Activated T-cell treated with anti-CD3 and anti-CD28 coated beads for 48 hours (primary cell): ENCODE measurements at regions not wholly inside any gene's neighbourhood (a gene's known extent, or its start where the extent isn't known, plus 50 kb on each side); places are given as distances from the start of the nearest gene placed in this dataset.
"Not testable (repeated sequence)": the region's sequence is repeated elsewhere in the genome, so short reads cannot be mapped to it uniquely, and the experiment has no call there.

Experiments
- DNase-seq: peaks from one replicate; pipeline ENCODE4 v3.0.0-alpha.2; 2020; ENCODE audit warnings: low read depth

DNA sequence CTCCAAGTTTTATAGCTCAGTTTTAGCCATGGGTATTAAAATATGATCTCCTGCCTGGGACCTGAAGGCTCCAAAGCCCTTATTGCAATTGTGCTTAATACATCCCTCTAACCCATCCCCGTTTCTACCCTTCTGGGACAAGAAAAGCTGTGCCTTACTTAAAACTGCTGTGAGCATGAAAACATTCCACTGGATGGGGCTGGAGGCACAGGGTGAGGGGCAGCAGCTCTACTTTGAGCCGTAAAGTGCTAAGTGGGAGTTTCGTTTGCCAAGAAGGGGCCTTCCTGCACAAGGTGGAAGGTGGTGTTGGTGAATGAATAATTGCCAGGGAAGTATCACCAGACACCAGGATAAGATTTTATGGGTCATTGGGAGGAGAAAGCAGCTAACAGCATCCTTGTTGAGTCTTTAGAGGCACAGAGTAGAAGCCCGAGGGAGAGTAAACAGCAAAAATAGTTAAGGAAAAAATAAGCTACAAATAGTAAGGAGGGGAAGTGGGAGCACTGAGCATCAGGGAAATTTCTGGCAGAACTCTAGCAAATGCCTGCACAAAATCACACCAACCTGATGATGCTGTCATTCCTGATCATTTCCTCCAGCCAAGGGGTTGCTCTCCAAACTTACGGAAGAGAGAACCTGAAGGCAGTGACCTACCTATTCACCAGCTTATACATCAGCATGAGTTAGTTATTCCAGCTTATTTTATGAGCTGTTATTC is 218.4 kb downstream of the MREG start:
- no peak for DNase-seq

DNA sequence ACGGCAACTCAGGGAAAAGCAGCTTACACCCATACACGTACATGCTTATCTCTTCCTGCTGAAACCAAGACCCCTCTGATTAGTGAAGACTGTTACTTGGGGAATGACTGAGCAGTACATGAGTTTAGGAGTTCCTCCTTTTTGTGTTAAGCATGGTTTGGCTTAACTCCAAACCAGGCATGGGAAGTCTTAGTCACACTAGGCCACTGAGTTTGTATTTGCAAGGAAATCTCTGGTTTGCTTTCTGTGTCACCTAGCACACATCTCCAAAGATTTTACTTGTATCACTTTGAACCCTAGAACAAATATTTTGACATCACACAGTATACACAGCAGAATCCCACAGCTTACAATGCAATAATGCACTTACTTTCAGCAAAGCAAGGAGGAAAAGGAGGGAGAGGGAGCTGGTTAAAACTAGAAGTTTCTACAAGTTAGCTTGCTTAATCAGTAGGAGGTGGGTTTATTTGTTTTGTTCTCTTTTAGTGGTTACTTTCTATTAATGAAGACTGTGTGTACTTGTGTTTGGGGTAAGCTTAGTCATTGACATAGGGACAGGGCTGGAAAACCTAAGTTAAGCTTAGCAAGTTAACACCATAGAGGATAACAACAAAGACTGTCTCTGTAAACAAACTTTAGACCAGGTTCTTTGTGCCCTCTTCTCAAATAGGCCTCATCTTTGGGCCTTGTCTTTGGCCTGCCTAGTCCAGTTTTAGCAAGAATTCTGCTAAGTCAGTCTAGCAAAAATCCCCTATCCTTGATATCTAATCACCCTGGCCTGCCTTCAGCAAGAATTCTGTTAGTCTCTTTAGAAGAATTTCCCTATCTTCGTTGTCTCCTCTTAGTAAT is 219.4 kb downstream of the MREG start:
- DNase-seq: peak; percentile 36

- no peak for DNase-seq
Observed at GRCh38 chr2:215791481-215791937, 221.8 kb downstream of the MREG start.

- DNase-seq: no peak
Observed at GRCh38 chr2:215790523-215791421, 222.6 kb downstream of the MREG start.

DNA sequence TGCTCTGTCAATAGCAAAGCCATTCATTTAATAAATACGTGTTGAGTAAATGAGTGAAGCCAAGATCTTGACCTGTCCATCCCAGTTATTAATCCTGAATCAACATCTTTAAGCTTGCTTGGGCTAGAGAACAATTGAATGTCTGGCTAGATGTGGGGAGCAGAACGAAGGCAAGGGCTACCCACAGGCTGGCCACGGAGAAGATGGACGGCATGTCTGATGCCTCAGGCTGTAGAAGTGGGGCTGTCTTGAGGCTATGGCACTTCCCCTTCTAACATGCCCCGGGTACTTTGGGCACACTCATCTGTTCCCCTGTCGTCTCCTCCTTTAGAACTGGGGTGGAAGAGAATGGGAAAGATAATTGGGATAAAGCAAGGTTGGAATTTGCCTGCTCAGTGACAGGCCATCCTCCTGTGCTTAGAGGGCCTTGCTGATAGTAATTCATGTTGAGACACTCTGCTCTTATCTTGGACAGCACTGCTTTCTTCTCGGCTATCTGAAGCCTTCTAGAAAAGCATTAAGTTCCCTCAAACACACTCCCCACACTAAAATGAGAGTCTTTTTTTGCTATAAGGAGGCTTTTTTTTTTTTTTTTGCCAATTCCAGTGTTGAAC is 225.7 kb downstream of the MREG start:
- no peak for DNase-seq

GRCh38 chr2:215787025-215787424 is 226.3 kb downstream of the MREG start:
- DNase-seq: no peak

DNA sequence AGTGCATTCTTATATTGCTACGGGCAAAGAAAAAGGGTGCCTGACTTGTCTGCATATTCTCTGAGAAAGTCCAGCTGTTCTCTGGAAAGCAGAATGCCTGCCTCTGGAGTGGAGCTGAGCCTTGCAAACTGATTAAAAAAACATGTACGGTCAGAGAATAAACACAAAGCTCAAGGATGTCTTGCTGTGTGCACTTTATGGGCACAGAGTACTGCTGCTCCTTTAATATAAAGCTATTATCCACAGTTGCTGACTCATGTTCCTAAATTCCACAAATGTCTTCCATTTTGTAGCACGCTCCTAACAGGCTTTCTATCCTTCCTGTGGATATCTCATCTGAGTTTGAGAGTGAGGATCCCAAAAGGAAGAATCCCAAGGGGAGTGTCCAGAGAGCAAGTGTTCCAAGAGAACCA is 229.0 kb downstream of the MREG start:
- DNase-seq: no peak

GRCh38 chr2:215783640-215784039 is 229.7 kb downstream of the MREG start:
- DNase-seq: not testable (repeated sequence)

- no peak for DNase-seq
Observed at GRCh38 chr2:215782965-215783364, 230.4 kb downstream of the MREG start.

DNA sequence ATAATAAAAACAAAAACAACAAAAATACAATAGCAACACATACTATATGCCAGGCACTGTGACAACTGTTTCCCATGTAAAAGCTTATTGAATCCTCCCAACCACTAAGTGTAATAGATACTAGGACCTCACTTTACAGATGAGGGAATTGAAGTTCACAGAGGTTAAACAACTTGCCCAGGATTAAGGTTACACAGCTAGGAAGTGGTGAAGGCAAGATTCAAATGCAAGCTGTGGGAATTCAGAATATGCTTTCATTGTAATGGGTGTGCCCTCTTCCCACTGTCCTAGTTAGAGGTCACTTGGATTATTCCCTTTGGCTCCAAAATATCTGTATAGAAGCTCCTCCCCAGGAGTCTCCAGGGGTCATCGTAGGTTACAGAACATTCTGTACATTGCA is 231.1 kb downstream of the MREG start:
- no peak for DNase-seq

DNA sequence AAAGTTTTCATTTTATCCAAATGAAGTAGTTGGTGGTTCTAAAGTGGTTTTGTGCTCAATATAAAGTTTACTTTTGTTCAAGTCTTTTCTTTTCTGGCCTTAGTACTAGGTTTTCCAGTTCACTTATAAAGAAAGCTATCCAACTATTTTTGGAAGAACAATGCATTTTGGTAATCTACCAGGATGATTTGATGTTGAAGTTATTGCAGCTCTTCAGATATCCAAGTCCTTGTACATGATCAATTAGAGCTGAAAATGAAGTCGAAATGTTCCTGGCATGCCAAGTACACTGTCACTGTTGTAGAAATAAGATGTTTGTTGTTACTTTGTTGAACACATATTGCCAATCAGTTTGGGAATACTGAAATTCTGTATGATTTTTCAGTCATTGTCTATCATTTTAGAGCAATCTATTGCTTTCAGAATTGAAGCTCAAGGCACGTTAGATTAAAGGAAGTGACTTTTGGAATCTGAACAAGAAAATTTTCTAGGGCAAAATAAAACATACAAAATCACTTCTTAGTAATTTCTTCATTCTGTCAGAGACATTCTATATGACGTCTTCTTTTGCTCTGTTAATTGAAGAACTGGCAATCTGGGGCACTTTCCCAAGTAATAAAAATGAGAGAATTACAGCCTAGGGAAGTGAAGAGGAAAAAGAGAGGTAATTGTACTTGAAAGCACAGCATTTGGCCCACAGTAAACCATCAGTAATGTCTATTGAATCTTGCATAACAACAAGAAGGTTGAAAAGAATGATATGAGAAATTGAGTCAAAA is 232.3 kb downstream of the MREG start:
- no peak for DNase-seq

DNA sequence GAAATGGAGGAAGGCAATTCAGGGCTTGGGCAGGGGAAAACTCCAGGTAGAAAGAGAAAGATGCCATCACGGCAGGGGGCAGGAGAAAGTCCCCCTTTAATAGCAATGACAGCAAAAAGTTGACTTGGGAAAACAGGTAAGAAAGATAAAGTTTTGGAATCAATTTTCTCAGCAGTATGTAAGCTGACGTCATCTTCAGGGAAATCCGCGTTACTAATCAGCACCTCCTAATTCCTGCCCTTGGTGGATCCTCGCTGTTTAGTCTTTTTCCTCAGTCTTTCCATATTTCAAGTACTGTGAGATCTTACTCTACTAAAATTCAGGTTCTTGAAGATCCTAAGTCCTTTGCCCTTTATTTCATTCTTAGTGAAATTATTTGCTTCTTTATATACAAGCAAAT is 233.0 kb downstream of the MREG start:
- no peak for DNase-seq

DNA sequence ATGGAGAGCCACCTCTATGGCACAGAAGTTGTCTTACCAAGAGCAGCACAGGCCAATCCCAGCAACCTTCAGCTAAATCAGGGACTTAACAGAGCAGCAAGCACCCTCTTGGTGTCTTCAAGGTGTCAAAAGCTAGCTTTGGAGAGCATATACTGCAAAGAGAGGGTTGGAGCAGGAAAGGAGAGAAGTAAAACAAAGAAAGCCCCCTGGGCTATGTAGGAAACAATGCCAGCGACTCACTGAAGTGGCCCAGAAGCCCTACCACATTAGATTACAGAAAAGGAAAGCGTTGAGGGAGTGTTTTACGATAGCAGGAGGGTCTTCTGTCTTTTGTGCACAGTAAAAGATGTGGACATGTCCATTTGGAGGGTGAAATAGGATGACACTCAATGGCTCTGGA is 233.4 kb downstream of the MREG start:
- DNase-seq: no peak

DNA sequence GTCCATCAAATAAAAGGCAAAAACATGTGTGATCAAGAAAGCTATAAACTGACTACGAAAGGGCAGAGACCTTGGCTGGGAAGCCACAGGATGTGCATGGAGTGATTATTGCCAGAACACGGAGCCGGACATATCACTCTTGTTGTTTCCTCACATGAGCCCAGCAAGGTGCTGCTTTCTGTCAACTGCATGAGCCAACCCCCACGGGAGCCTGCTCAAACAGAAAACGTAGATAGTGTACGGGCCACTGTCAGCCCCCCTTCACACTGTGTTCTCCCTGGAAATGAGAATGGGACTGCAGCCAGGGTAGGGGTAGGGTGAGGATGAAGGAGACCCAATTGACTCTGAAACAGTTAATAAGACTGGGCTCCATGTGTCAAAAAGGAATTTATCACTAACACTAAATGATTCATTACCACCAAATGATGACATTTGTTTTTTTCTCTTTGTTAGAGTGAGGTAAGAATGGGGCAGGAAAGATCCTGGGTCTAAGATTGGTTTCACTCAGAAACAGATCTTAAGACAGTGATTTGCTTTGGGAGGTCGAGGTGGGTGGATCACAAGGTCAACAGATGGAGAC is 235.8 kb downstream of the MREG start:
- DNase-seq: no peak

DNA sequence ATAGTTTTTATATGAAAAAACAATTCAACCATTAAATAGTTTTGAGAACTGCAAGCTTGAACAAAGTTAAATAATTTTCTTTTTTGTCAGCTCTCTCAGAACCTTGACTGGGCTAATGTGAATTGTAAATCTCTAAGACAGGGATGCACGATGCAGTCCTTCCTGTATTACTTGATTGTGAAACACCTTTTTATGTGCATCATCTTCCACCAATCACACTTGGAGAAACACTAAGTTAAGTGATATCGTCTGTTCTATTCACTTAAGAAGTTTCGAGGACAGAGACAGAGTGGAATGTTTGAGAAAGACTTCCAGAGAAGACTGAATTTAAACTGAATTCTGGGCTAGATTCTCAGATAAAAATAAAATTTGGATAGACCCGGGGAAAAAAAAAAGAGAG is 238.2 kb downstream of the MREG start:
- no peak for DNase-seq

DNA sequence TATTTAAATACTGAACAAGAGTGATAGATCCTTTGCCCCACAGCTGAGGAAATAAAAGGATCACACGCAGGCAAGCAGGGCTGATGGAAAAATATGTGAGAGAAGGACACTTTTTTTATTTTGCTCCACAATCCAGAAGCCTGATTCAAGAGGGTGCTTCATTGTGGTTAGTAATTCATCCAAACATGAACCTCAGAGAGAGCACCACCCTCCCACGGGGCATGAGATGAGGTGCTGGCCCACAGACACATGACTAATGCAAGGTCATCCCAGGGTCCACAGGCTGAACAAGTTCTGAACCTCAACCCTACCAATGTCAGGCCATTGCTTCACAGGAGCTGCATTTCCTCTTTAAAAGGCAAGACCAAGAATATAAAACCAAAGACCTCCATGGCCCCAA is 239.6 kb downstream of the MREG start:
- DNase-seq: no peak

- no peak for DNase-seq
Observed at GRCh38 chr2:215772634-215773563, 240.5 kb downstream of the MREG start.

DNA sequence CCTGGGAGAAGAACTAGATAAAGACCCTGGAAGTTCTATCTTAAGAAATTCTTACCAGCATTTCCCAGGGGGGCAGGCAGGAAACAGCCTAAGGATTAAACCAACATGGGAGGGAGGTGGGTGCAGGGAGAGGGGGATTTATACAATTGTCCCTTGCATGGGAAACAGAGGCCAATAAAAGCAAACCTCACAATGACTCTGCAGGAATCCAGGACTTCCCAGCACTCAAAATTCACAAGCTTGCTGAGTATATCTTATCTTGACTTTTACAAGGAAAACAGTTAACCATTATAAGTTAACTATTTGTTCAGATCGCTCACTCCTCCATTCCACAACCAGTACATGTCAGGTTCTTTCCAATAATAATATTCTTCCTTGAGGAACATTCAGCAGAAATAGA is 241.3 kb downstream of the MREG start:
- DNase-seq: no peak

GRCh38 chr2:215771241-215771640 is 242.1 kb downstream of the MREG start:
- DNase-seq: no peak

DNA sequence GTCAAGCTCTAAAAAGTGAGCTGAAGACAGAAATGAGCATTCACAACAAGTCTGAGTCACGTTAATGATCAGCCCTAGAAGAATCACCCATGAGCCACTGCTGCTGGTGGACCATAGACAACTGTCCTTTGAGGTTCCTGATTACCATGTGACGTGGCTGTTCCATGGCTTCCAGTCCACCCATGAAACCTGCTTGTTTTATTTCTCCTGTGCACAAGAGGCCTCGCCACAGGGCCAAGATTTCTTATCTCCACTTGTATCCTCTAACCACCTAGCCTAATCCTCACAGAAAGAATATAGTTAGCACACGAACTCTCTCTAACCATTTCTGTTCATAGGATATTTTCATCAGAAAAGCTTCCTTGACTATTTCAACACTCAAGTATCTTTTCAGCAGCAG is 242.7 kb downstream of the MREG start:
- no peak for DNase-seq
